ENCODE measurements at regions not wholly inside any gene's neighbourhood (a gene's known extent, or its start where the extent isn't known, plus 50 kb on each side); places are given as distances from the start of the nearest gene placed in this dataset.

- Mint-ChIP-seq H3K27me3 (no peaks in the 10 kb centered on the region), H3K4me3 (no peak overlapping the region), H3K4me1 (no peaks in the 10 kb centered on the region), H3K36me3 (ENCODE audit: low read depth) (no peaks in the 10 kb centered on the region), H3K27ac (no peak overlapping the region), H3K9me3 (ENCODE audit: low read depth) (peaks cover 1% of the 10 kb centered on the region)
- POLR2A ChIA-PET: no interaction called here
- intact Hi-C loops (cut with DNase I, micrococcal nuclease): no loop called here
- no peak for DNase-seq
- no peak for ATAC-seq
- CTCF ChIA-PET: no interaction called here
Observed at GRCh38 chr19:28516415-28516872, 696.5 kb downstream of the UQCRFS1 start.

- H3K27ac Mint-ChIP-seq: no peak overlapping the region
- no peak overlapping the region for H3K4me3 Mint-ChIP-seq
- no peaks in the 10 kb centered on the region for H3K4me1 Mint-ChIP-seq
- no peaks in the 10 kb centered on the region for H3K36me3 Mint-ChIP-seq (ENCODE audit: low read depth)
- POLR2A ChIA-PET: interaction anchor here (0.8 kb wide), 1 partner anchor 137 kb away, joined by 3 read pairs; no protein-coding TSS in a partner anchor
- DNase-seq (no peak), ATAC-seq (no peak)
- H3K27me3 Mint-ChIP-seq: peaks cover 2% of the 10 kb centered on the region
- intact Hi-C loops (cut with DNase I, micrococcal nuclease): no loop called here
- H3K9me3 Mint-ChIP-seq (ENCODE audit: low read depth): peaks cover 2% of the 10 kb centered on the region
- CTCF ChIA-PET: no interaction called here
Observed at GRCh38 chr19:28514166-28514565, 698.8 kb downstream of the UQCRFS1 start.

- peaks cover 2% of the 10 kb centered on the region for H3K27me3 Mint-ChIP-seq
- H3K36me3 Mint-ChIP-seq (ENCODE audit: low read depth): no peaks in the 10 kb centered on the region
- ChIA-PET CTCF (interaction anchor here (0.6 kb wide), 1 partner anchor 126 kb away, joined by 3 read pairs; no protein-coding TSS in a partner anchor), POLR2A (no interaction called here)
- no peak for ATAC-seq
- no peak for DNase-seq
- no peak overlapping the region for H3K4me3 Mint-ChIP-seq
- intact Hi-C loops (cut with DNase I, micrococcal nuclease): no loop called here
- H3K4me1 Mint-ChIP-seq: no peaks in the 10 kb centered on the region
- H3K27ac Mint-ChIP-seq: no peak overlapping the region
- H3K9me3 Mint-ChIP-seq (ENCODE audit: low read depth): peaks cover 2% of the 10 kb centered on the region
Observed at GRCh38 chr19:28511655-28512054, 701.3 kb downstream of the UQCRFS1 start.

GRCh38 chr19:28509079-28509895 lies 703.7 kb downstream of the UQCRFS1 start:
- intact Hi-C loops (cut with DNase I, micrococcal nuclease): no loop called here
- POLR2A ChIA-PET: no interaction called here
- CTCF ChIA-PET: no interaction called here
- no peak overlapping the region for H3K4me3 Mint-ChIP-seq
- DNase-seq: no peak
- H3K27me3 Mint-ChIP-seq: peaks cover 2% of the 10 kb centered on the region
- ATAC-seq: no peak
- H3K36me3 Mint-ChIP-seq (ENCODE audit: low read depth): no peaks in the 10 kb centered on the region
- no peaks in the 10 kb centered on the region for H3K4me1 Mint-ChIP-seq
- H3K27ac Mint-ChIP-seq: no peak overlapping the region
- H3K9me3 Mint-ChIP-seq (ENCODE audit: low read depth): peaks cover 2% of the 10 kb centered on the region

GRCh38 chr19:28508666-28509065 lies 704.3 kb downstream of the UQCRFS1 start:
- H3K27ac Mint-ChIP-seq: no peak overlapping the region
- intact Hi-C loops (cut with DNase I, micrococcal nuclease): no loop called here
- H3K36me3 Mint-ChIP-seq (ENCODE audit: low read depth): no peaks in the 10 kb centered on the region
- ATAC-seq (no peak), DNase-seq (no peak)
- peaks cover 2% of the 10 kb centered on the region for H3K27me3 Mint-ChIP-seq
- H3K9me3 Mint-ChIP-seq (ENCODE audit: low read depth): peaks cover 2% of the 10 kb centered on the region
- CTCF ChIA-PET: no interaction called here
- H3K4me1 Mint-ChIP-seq: no peaks in the 10 kb centered on the region
- POLR2A ChIA-PET: no interaction called here
- no peak overlapping the region for H3K4me3 Mint-ChIP-seq

GRCh38 chr19:28505933-28506332 lies 707.0 kb downstream of the UQCRFS1 start:
- Mint-ChIP-seq H3K4me1 (peaks cover 13% of the 10 kb centered on the region), H3K27me3 (peaks cover 2% of the 10 kb centered on the region), H3K36me3 (ENCODE audit: low read depth) (no peaks in the 10 kb centered on the region), H3K27ac (no peak overlapping the region), H3K4me3 (no peak overlapping the region), H3K9me3 (ENCODE audit: low read depth) (peaks cover 2% of the 10 kb centered on the region)
- ChIA-PET POLR2A (no interaction called here), CTCF (interaction anchor here (0.7 kb wide), 1 partner anchor 107 kb away, joined by 3 read pairs; no protein-coding TSS in a partner anchor)
- intact Hi-C loops (cut with DNase I, micrococcal nuclease): no loop called here
- DNase-seq (no peak), ATAC-seq (no peak)

GRCh38 chr19:28505134-28505533 lies 707.8 kb downstream of the UQCRFS1 start:
- ATAC-seq: no peak
- no peak for DNase-seq

GRCh38 chr19:28504727-28505126 lies 708.2 kb downstream of the UQCRFS1 start:
- Mint-ChIP-seq H3K4me1 (peaks cover 15% of the 10 kb centered on the region), H3K27me3 (peaks cover under 1% of the 10 kb centered on the region), H3K36me3 (ENCODE audit: low read depth) (no peaks in the 10 kb centered on the region), H3K27ac (no peak overlapping the region), H3K9me3 (ENCODE audit: low read depth) (no peaks in the 10 kb centered on the region), H3K4me3 (no peak overlapping the region)
- DNase-seq: no peak
- intact Hi-C loops (cut with DNase I, micrococcal nuclease): no loop called here
- ATAC-seq: no peak
- POLR2A ChIA-PET: no interaction called here
- CTCF ChIA-PET: no interaction called here

More at GRCh38 chr19:28505134-28505533, 707.8 kb downstream of the UQCRFS1 start:
- peaks cover 2% of the 10 kb centered on the region for H3K27me3 Mint-ChIP-seq
- peaks cover 15% of the 10 kb centered on the region for H3K4me1 Mint-ChIP-seq
- CTCF ChIA-PET: no interaction called here
- no peak overlapping the region for H3K27ac Mint-ChIP-seq
- intact Hi-C loops (cut with DNase I, micrococcal nuclease): no loop called here
- POLR2A ChIA-PET: no interaction called here
- H3K9me3 Mint-ChIP-seq (ENCODE audit: low read depth): no peaks in the 10 kb centered on the region
- H3K4me3 Mint-ChIP-seq: no peak overlapping the region
- no peaks in the 10 kb centered on the region for H3K36me3 Mint-ChIP-seq (ENCODE audit: low read depth)

- Mint-ChIP-seq H3K36me3 (ENCODE audit: low read depth) (no peaks in the 10 kb centered on the region), H3K9me3 (ENCODE audit: low read depth) (no peaks in the 10 kb centered on the region), H3K27me3 (no peaks in the 10 kb centered on the region), H3K4me3 (no peak overlapping the region), H3K27ac (no peak overlapping the region), H3K4me1 (peaks cover 15% of the 10 kb centered on the region)
- CTCF ChIA-PET: no interaction called here
- POLR2A ChIA-PET: no interaction called here
- ATAC-seq (no peak), DNase-seq (no peak)
- intact Hi-C loops (cut with DNase I, micrococcal nuclease): no loop called here
Observed at GRCh38 chr19:28504139-28504538, 708.8 kb downstream of the UQCRFS1 start.

GRCh38 chr19:28502879-28503734 lies 709.8 kb downstream of the UQCRFS1 start:
- H3K4me1 Mint-ChIP-seq: peaks cover 15% of the 10 kb centered on the region
- intact Hi-C loops (cut with DNase I, micrococcal nuclease): no loop called here
- H3K27ac Mint-ChIP-seq: no peak overlapping the region
- no peak overlapping the region for H3K4me3 Mint-ChIP-seq
- ChIA-PET POLR2A (no interaction called here), CTCF (no interaction called here)
- H3K9me3 Mint-ChIP-seq (ENCODE audit: low read depth): no peaks in the 10 kb centered on the region
- DNase-seq: no peak
- no peak for ATAC-seq
- no peaks in the 10 kb centered on the region for H3K27me3 Mint-ChIP-seq
- no peaks in the 10 kb centered on the region for H3K36me3 Mint-ChIP-seq (ENCODE audit: low read depth)

- ATAC-seq (no peak), DNase-seq (no peak)
- Mint-ChIP-seq H3K9me3 (ENCODE audit: low read depth) (no peaks in the 10 kb centered on the region), H3K4me3 (no peak overlapping the region), H3K36me3 (ENCODE audit: low read depth) (no peaks in the 10 kb centered on the region), H3K4me1 (peaks cover 15% of the 10 kb centered on the region), H3K27me3 (no peaks in the 10 kb centered on the region), H3K27ac (no peak overlapping the region)
- ChIA-PET CTCF (no interaction called here), POLR2A (no interaction called here)
- intact Hi-C loops (cut with DNase I, micrococcal nuclease): no loop called here
Observed at GRCh38 chr19:28501976-28502375, 711.0 kb downstream of the UQCRFS1 start.
